Fibroblast of villous mesenchyme (primary cell): ENCODE measurements at regions not wholly inside any gene's neighbourhood (a gene's known extent, or its start where the extent isn't known, plus 50 kb on each side); places are given as distances from the start of the nearest gene placed in this dataset.

Source experiments
- DNase-seq: peaks from one replicate; pipeline ENCODE4 v3.0.0-alpha.2; 2010; ENCODE audit warnings: low read depth
- H3K4me3 ChIP-seq: 2 replicates; pipeline ENCODE4 v1.5.1; 2011; ENCODE audit warnings: low read depth, mild to moderate bottlenecking, low read length
- CTCF ChIP-seq: IDR thresholded peaks from 2 replicates; pipeline ENCODE4 v1.5.1; 2012; ENCODE audit warnings: low read depth, mild to moderate bottlenecking, low read length; ENCODE audit not compliant: insufficient read depth

DNA sequence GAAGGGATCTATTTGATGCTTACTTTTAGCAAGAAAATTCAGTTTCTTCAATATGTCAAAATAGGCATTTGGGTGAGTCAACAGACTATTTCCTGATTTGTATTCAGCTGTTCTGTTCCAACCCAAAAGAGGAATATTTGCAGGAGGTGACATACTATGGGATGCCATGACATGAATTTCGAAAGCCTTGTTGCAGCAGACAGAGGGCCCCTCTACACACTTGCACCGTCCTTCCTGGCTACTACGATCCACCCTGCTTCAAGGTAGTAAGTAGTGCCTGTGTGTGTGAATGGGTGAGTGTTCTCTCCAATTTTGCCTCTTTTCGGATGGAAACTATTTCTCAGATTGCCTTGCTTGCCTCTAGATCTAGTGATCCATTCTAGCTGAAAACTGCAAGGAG is 413.0 kb upstream of the ADARB2 start:
- TF ChIP-seq CTCF: no peak
- no peak for DNase-seq
- no peak overlapping the region for H3K4me3 ChIP-seq

DNA sequence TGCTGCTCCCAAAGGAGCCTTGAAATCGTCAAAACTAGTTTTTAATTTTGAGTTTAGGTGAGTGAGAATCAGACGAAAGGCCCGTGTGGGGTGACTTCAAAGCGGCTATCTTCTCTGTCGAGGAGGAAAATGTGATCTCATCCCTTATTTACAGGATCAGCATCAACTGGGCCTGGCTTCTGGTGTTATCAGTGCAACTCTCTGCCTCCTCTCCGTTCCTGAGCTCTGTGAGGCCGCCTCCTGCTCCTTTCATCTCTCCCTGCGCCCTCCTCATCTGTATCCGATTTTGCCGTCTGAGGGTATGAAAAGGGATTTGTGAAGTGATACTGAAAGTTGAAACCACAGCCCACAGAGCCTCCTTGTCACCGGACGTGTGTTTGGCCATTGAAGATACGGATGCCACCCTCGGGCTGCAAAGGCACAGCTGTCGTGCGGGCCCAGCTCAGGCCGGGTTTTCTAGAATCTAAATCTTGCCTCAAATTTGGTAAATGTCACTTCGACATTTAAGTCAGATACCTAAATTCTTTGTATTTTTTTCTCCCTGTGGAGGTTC is 408.7 kb upstream of the ADARB2 start:
- no peak for DNase-seq
- TF ChIP-seq CTCF: no peak
- no peak overlapping the region for H3K4me3 ChIP-seq

DNA sequence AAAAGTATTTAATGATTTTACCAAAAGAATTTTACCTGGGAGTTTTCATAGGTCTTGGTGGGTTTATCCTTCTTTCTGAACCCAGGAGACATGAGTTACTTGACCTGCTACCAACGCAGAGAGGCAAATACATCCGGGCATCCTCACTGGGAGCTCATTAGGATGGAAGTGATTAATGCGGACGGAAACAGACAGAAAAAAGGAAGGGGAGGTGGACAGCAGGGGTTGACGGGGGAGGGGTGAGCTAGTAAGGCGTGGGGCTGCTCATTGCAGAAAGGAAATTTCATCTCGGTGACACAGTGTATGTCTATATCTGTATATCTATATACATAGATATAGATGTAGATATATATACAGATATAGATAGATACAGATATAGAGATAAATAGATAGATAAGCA is 408.2 kb upstream of the ADARB2 start:
- TF ChIP-seq CTCF: no peak
- DNase-seq: no peak
- no peak overlapping the region for H3K4me3 ChIP-seq

DNA sequence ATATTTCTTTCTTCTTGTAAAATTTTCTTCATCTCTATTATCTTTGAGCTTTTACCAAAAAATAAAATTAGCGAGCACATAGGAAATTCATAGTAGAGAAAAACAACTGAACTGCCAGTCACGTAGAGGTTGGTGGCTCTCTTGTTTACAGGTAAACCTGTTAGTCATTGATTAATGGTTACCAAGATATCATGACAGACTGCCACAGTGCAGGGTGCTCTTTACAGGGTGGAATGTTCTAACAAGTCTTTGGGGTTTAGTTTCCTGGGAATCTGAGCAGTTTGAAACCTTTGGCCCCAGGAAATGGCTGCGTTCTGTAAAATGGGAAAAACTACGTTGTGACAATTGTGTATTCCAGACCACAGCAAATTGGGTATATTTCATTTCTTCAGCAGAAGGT is 407.3 kb upstream of the ADARB2 start:
- DNase-seq: no peak
- no peak for TF ChIP-seq CTCF
- H3K4me3 ChIP-seq: no peak overlapping the region

- no peak for TF ChIP-seq CTCF
- H3K4me3 ChIP-seq: no peak overlapping the region
- DNase-seq: no peak
These were observed 406.0 kb upstream of the ADARB2 start for GRCh38 chr10:2143213-2143835.

GRCh38 chr10:2139746-2140145 is 402.4 kb upstream of the ADARB2 start:
- no peak for DNase-seq
- TF ChIP-seq CTCF: no peak
- H3K4me3 ChIP-seq: no peak overlapping the region
